ENCODE measurements at regions not wholly inside any gene's neighbourhood (a gene's known extent, or its start where the extent isn't known, plus 50 kb on each side); places are given as distances from the start of the nearest gene placed in this dataset.

- DNase-seq: no peak
Measured at GRCh38 chr14:38073641-38074040, 134.1 kb upstream of the SSTR1 start.

GRCh38 chr14:38074081-38074480 is 133.6 kb upstream of the SSTR1 start:
- DNase-seq: no peak

GRCh38 chr14:38074754-38075153 is 132.9 kb upstream of the SSTR1 start:
- no peak for DNase-seq

DNA sequence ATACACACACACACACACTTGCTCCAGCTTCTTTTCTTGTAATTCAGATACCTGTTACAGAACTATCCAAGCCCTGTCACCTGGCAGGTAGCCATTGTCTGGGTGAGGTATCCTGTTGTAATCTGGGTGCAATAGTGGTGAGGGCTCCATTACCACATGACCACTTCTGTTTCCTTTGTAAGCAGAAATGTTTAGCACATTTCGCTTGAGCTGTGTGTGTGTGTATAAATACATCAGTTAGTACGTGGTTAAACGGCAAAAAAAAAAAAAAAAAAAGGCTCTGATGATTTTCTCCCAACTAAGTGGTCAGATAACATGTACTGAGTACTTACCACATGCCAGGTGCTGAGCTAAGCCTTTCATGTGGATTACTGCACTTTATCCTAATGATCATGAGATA is 129.3 kb upstream of the SSTR1 start:
- peak; percentile 55 for DNase-seq

DNA sequence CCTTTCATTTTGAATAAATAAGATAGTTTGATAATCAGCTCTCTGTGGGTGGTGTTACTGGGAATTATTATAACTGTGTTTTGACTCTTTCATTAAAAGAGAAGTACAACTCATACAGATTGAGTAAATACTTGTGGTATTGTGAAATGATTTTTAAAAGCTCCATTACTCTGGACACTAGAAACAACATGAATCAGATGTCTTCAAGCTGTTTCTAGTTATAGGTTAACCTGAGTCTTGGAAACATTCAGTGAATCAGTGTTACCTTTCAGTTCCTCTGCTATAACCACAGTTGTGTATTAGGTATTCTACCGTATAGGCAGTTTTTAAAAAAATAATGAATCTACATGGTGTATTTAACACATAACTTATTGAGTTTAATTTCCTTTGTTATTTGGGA is 128.4 kb upstream of the SSTR1 start:
- no peak for DNase-seq

GRCh38 chr14:38079886-38080285 is 127.8 kb upstream of the SSTR1 start:
- DNase-seq: no peak

DNA sequence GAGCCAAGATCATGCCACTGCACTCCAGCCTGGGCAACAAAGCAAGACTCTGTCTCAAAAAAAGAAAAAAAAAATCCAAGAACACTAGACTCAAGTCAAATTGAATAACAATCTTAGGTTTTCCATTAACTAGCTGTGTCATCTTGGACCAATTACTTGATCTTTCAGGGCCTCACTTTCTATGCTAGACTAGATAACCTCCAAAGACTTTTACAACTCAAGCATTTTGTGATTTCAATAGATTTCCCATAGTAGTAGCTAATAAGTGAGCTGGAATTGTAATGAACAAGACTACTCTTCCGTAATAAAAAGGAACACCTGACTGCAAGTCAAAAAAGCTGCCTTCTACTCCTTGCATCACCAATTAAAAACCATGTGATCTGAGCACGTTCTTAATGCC is 127.0 kb upstream of the SSTR1 start:
- no peak for DNase-seq

GRCh38 chr14:38083039-38083438 is 124.7 kb upstream of the SSTR1 start:
- no peak for DNase-seq

- DNase-seq: no peak
Measured at GRCh38 chr14:38089123-38089522, 118.6 kb upstream of the SSTR1 start.

- no peak for DNase-seq
Measured at GRCh38 chr14:38090506-38090905, 117.2 kb upstream of the SSTR1 start.

GRCh38 chr14:38098074-38098836 is 109.4 kb upstream of the SSTR1 start:
- no peak for DNase-seq

DNA sequence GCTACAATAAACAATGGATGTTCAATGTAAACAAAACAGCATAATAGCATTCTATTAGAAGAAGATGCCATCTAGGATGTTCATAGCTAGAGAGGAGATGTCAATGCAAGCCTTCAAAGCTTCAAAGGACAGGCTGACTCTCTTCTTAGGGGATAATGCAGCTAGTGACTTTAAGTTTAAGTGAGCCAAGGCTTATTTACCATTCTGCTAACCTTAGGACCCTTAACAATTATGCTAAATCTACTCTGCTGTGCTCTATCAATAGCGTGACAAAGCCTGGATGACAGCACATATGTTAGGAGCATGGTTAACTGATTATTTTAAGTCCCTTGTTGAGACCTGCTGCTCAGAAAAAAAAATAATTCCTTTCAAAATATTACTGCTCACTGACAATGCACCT is 106.0 kb upstream of the SSTR1 start:
- DNase-seq: no peak

DNA sequence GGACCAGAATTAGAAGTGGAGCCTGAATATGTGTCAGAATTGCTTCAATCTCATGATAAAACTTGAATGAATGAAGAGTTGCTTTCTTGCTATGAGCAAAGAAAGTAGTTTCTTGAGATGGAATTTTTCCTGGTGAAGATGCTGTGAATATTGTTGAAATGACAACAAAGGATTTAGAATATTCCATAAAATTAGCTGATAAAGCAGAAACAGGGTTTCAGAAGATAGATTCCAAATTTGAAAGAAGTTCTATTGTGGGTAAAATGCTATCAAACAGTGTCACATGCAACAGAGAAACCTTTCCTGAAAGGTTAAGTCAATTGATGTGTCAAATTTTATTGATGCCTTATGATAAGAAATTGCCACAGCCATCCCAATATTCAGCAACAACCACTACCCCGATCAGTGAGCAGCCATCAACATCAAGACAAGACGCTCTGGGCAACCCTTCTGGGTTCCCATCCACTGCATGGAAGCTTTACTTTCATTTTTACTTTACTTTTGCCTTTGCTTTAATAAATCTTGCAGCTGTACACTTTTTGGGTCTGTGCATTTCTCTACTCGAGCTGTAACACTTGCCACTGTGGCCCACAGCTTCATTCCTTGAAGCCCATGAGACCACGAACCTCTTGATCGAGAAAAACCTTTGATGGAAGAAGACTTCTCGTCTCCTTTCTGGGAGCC is 104.0 kb upstream of the SSTR1 start:
- DNase-seq: no peak

GRCh38 chr14:38105106-38105702 is 102.5 kb upstream of the SSTR1 start:
- no peak for DNase-seq

DNA sequence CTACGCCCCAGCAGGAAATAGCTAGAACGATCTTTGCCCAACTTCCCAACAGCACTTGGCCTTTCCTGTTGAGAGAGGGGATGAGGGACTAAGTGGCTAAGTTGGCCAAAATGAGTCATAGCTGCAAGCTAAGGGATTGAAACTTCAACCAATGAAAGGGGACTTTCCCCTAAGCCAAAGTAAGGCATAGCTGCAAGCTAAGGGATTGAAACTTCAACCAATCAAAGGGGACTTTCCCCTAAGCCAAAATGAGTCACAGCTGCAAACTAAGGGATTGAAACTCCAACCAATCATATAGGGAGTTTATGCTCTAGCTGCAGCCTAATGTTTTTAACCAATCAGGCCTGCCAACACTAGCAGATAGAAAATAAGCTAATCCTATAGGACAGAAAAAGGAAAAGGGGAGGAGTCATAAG is 100.5 kb upstream of the SSTR1 start:
- no peak for DNase-seq

- no peak for DNase-seq
Measured at GRCh38 chr14:38108681-38109080, 99.0 kb upstream of the SSTR1 start.

DNA sequence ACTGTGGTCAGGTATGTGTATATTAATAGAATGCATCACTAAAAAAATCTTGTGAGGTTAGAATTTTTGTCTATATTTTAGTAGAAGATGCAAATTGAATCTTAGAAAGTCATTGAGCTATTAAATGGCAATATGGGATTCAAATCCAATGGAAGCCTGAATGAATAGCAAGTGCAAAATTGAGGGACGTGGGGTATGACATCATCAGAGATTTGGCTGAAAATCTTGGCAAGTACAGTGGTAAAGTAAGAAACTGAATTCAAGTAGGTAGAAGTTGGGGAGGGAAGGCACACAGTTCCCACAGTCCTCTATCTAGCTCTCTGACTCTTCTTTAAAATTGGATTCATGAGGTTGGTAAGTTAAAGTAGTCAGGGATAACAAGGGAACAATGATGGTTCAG is 97.4 kb upstream of the SSTR1 start:
- no peak for DNase-seq

GRCh38 chr14:38111046-38111445 is 96.7 kb upstream of the SSTR1 start:
- DNase-seq: no peak

DNA sequence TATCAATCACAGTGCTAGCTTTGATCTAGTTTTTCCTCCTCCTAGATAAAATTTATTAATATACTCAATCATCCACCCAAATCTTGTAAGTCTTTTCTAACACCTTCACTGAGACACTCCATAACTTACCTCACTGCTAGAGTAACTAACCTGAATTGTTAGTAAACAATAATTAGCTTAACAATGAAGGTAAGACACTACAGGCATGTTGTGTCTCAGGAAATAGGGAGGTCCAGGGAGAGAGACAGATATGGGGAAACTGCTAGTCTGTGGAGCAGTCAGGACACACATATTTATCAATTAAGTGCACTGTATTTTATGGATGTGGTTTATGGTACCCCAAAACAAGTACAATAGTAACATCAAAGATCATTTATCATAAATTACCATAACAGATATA is 94.2 kb upstream of the SSTR1 start:
- DNase-seq: no peak

GRCh38 chr14:38116895-38117294 is 90.8 kb upstream of the SSTR1 start:
- no peak for DNase-seq

GRCh38 chr14:38120109-38120508 is 87.6 kb upstream of the SSTR1 start:
- no peak for DNase-seq

DNA sequence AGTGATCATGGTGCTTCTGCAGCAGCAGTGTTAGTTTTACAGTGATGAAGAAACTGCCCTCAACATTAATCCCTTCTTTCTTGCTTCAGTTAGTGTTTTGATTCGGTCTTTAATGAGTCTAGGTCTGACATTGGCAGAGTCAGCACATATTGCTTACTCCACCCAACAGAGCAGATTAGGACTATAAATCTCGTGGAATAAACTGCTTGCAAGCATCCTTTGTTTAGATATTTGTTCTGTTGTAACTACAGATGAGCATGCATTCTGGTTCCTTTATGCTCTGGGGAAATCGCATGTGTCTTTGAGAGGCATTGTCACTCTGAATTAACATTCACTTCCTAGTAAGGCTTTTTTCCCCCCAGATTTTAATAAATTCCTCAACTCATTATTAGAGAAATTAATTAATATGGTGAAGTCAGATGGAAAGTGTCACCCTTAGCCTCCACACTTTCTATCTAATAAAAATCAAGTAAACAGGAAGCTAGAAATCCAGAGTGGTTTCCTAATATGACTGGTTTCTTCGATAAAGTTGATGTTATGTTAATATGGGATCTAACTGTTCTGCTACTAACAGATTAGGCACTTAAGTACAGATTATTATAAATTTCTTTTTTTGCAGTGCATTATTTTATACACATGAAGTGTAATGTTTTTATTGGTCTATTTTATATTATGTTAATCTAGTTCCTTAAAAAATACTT is 86.2 kb upstream of the SSTR1 start:
- no peak for DNase-seq

DNA sequence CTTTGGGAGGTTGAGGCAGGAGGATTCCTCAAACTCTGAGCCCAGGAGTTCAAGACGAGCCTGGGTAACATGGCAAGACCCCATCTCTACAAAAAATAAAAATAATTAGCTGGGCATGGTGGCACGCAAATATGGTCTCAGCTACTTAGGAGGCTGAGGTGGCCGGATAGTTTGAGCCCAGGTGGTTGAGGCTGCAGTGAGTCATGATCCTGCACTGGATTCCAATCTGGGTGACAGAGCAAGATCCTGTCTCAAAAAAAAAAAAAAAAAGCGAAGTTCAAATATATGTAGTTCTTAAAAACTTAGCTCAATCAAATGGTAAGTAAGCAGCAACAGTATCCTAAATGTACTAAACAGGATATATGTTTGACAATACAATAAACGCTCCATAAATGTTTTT is 85.5 kb upstream of the SSTR1 start:
- DNase-seq: no peak

GRCh38 chr14:38124506-38124905 is 83.2 kb upstream of the SSTR1 start:
- no peak for DNase-seq
